Endothelial cell of umbilical vein (primary cell): ENCODE measurements at regions not wholly inside any gene's neighbourhood (a gene's known extent, or its start where the extent isn't known, plus 50 kb on each side); places are given as distances from the start of the nearest gene placed in this dataset.

Experiments used
- BruUV-seq: library from RNA; stranded (reverse); fragments of 400-500 nt; replicated peaks from 2 replicates; lab custom pipeline; 2021; lab: Mats Ljungman, UMichigan
- CTCF ChIA-PET: fragments of 300-600, 350-600 bp; sonication (Branson Sonifier 250); formaldehyde crosslinking; loops from one replicate; lab custom pipeline; 2021; ENCODE audit warnings: antibody characterized with exemption, inconsistent platforms; lab: Charles Lee
- POLR2A ChIA-PET: fragments of 300-600, 350-600 bp; sonication (Branson Sonifier 250); formaldehyde crosslinking; loops from one replicate; lab custom pipeline; 2021; ENCODE audit warnings: antibody characterized with exemption, inconsistent platforms; lab: Charles Lee
- DNase-seq: peaks from one replicate; pipeline ENCODE4 v3.0.0-alpha.2; 2011; ENCODE audit warnings: low read depth, low spot score
- FAIRE-seq: peaks from 2 replicates; lab custom pipeline; 2011; peaks lifted over from hg19 to GRCh38; lab: Jason Lieb, UNC
- H2AFZ ChIP-seq: 2 replicates; pipeline ENCODE4 v1.6.0; 2012; ENCODE audit warnings: low read depth, low read length, control low read depth, inconsistent platforms
- H3K27ac ChIP-seq: 2 replicates; pipeline ENCODE4 v1.5.1; 2011; ENCODE audit warnings: low read depth, mild to moderate bottlenecking, control low read depth, low read length, moderate library complexity; ENCODE audit not compliant: insufficient read depth
- H3K27me3 ChIP-seq, 2 experiments: 2 replicates each; pipeline versions ENCODE4 v1.6.0 to v1.6.1; 2011; ENCODE audit warnings: low read length in 2 of 2, mixed read lengths in 1 of 2; ENCODE audit not compliant: control insufficient read depth in 2 of 2, insufficient read depth in 2 of 2
- H3K36me3 ChIP-seq, 2 experiments: 2 replicates in 1 of 2; 3 replicates in 1 of 2; pipeline ENCODE4 v1.5.1; 2011; ENCODE audit warnings: low read length in 2 of 2, mild to moderate bottlenecking in 1 of 2, moderate library complexity in 1 of 2; ENCODE audit not compliant: control insufficient read depth in 2 of 2, insufficient read depth in 2 of 2; ENCODE audit errors: extremely low read depth in 1 of 2
- H3K4me1 ChIP-seq: 3 replicates; pipeline ENCODE4 v1.5.1; 2011; ENCODE audit warnings: mild to moderate bottlenecking, low read length; ENCODE audit not compliant: control insufficient read depth, insufficient read depth; ENCODE audit errors: extremely low read depth
- H3K4me2 ChIP-seq: 2 replicates; pipeline ENCODE4 v1.6.1; 2011; ENCODE audit warnings: low read length, control low read depth, mixed read lengths; ENCODE audit not compliant: insufficient read depth
- H3K4me3 ChIP-seq, 3 experiments: fragments of 200-600 bp in 1 of 3; sonication (generic), shearing (Covaris generic) in 1 of 3; replicated peaks in 1 of 3; 2 replicates each; pipeline ENCODE4 v1.5.1; 2011 to 2016; ENCODE audit warnings: control low read depth in 3 of 3, low read length in 3 of 3, mild to moderate bottlenecking in 2 of 3, inconsistent platforms in 1 of 3, low read depth in 1 of 3, moderate library complexity in 1 of 3; ENCODE audit not compliant: insufficient read depth in 1 of 3
- H3K79me2 ChIP-seq: 2 replicates; pipeline ENCODE4 v1.6.0; 2012; ENCODE audit warnings: low read length, inconsistent platforms; ENCODE audit not compliant: control insufficient read depth, insufficient read depth
- H3K9ac ChIP-seq: replicated peaks from 2 replicates; pipeline ENCODE3; 2011; ENCODE audit warnings: low read length, control low read depth; ENCODE audit not compliant: insufficient read depth; ENCODE audit errors: extremely low read depth
- H3K9me1 ChIP-seq: replicated peaks from 3 replicates; pipeline ENCODE4 v1.6.0; 2011; ENCODE audit warnings: mild to moderate bottlenecking, low read length; ENCODE audit not compliant: control insufficient read depth, insufficient read depth; ENCODE audit errors: extremely low read depth
- H3K9me3 ChIP-seq: replicated peaks from 2 replicates; pipeline ENCODE4 v1.5.1; 2012; ENCODE audit warnings: low read length, inconsistent platforms; ENCODE audit not compliant: control insufficient read depth, insufficient read depth
- H4K20me1 ChIP-seq: replicated peaks from 2 replicates; pipeline ENCODE3; 2011; ENCODE audit warnings: mild to moderate bottlenecking, low read length; ENCODE audit not compliant: control insufficient read depth, insufficient read depth; ENCODE audit errors: extremely low read depth
- GATA2 ChIP-seq: IDR thresholded peaks from 2 replicates; pipeline ENCODE4 v1.7.0; 2011; ENCODE audit warnings: low read depth, mild to moderate bottlenecking, moderate library complexity, mixed read lengths, low read length; ENCODE audit not compliant: insufficient read length, insufficient read depth
- JUN ChIP-seq: IDR thresholded peaks from 2 replicates; pipeline ENCODE4 v1.6.1; 2011; ENCODE audit warnings: borderline replicate concordance, low read depth; ENCODE audit not compliant: insufficient read length, insufficient read depth
- POLR2A ChIP-seq: IDR thresholded peaks from 2 replicates; pipeline ENCODE4 v1.6.1; 2012; ENCODE audit warnings: low read depth, mild to moderate bottlenecking, control low read depth, low read length
- dilution Hi-C: fragments of 300-500 bp; cut with MboI; formaldehyde crosslinking; loops from one replicate; pipeline ENCODE4 v1.15.0; 2019; ENCODE audit warnings: low sequenced_read_pairs; ENCODE audit not compliant: extremely low pct_ligation_motif_present
- intact Hi-C: fragments of 100-400 bp; cut with micrococcal nuclease; formaldehyde crosslinking; loops from one replicate; pipeline ENCODE4 v1.10.0; 2022
- TF ChIP-seq, protein P1 (sequence below): IDR thresholded peaks from 2 replicates; pipeline ENCODE4 v1.6.1; 2011; ENCODE audit not compliant: insufficient read depth, insufficient read length
- TF ChIP-seq, protein P2 (sequence below), 2 donors: IDR thresholded peaks; 1 replicate in 1 of 2; 2 replicates in 1 of 2; pipeline ENCODE4 v1.5.1; 2011; ENCODE audit warnings: low read length in 2 of 2, mild to moderate bottlenecking in 2 of 2, moderate library complexity in 2 of 2, control low read depth in 1 of 2, inconsistent platforms in 1 of 2, low read depth in 1 of 2; ENCODE audit not compliant: insufficient read depth in 1 of 2; ENCODE audit errors: extremely low read depth in 1 of 2

DNA sequence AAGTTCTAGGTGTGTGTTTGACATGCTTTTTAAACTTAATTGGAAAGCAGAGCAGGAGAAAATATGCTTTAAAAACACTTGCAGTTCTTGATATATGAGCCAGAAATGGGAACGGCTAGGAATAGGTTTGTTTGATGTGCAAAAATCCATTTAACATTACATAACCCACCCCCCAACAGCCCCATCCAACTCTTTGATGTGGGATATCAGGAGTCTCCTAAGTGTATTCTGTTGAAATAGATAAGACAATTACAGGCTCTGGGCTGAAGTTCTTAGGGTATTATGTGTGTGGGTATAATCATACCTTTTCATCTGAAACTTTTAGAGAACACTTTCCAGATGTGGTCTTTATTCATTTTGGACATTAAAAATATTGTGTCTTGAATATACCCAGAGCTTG lies 240.4 kb upstream of the CSNK1A1L start:
- no peak overlapping the region for H3K4me3 ChIP-seq
- no peaks in the 10 kb centered on the region for H3K4me1 ChIP-seq
- no peak overlapping the region for H3K4me2 ChIP-seq
- POLR2A ChIA-PET: no interaction called here
- intact Hi-C loops (no loop called here), dilution Hi-C loops (no loop called here)
- TF ChIP-seq GATA2 (no peak), POLR2A (no peak), JUN (no peak)
- TF ChIP-seq, protein P1, sequence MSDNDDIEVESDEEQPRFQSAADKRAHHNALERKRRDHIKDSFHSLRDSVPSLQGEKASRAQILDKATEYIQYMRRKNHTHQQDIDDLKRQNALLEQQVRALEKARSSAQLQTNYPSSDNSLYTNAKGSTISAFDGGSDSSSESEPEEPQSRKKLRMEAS: no peak
- H3K9ac ChIP-seq: no peak overlapping the region
- no peaks in the 10 kb centered on the region for H3K9me1 ChIP-seq
- DNase-seq: no peak
- no peaks in the 10 kb centered on the region for H3K36me3 ChIP-seq
- no peak overlapping the region for H3K27ac ChIP-seq
- H2AFZ ChIP-seq: no peak overlapping the region
- H4K20me1 ChIP-seq: no peaks in the 10 kb centered on the region
- H3K9me3 ChIP-seq: no peaks in the 10 kb centered on the region
- BruUV-seq: no TSS peak
- no peak for FAIRE-seq
- H3K27me3 ChIP-seq: no peaks in the 10 kb centered on the region
- CTCF ChIA-PET: no interaction called here
- no peaks in the 10 kb centered on the region for H3K79me2 ChIP-seq

DNA sequence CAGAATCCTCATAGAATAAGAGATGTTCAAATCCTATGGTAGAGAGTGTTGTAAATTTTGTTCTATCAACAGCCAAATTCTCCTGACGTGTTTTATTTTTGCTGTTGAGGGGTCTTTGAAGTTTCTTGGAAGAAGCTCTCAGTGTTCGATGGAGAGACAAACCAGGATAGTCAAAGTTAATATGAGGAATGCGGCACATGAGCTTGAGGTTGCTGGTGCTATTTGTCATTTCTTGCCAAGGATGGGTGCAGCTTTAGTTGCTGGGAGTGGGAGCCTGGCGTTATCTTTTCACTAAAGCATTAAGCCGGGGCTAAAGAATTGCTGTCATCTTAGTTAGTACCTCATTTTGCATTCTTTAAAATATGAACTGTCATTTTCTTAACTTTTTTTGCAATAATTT lies 239.9 kb upstream of the CSNK1A1L start:
- dilution Hi-C loops: no loop called here
- BruUV-seq: no TSS peak

More for the DNA sequence above, 239.9 kb upstream of the CSNK1A1L start:
- Histone ChIP-seq H3K4me3 (no peak overlapping the region), H3K9me3 (no peaks in the 10 kb centered on the region), H3K27ac (no peak overlapping the region), H3K36me3 (no peaks in the 10 kb centered on the region), H3K9me1 (no peaks in the 10 kb centered on the region), H3K4me1 (no peaks in the 10 kb centered on the region), H2AFZ (no peak overlapping the region), H3K9ac (no peak overlapping the region), H3K79me2 (no peaks in the 10 kb centered on the region), H3K27me3 (no peaks in the 10 kb centered on the region), H4K20me1 (no peaks in the 10 kb centered on the region), H3K4me2 (no peak overlapping the region)
- FAIRE-seq: no peak
- intact Hi-C loops: no loop called here
- ChIA-PET POLR2A (no interaction called here), CTCF (no interaction called here)
- TF ChIP-seq GATA2: no peak
- TF ChIP-seq, protein P2, sequence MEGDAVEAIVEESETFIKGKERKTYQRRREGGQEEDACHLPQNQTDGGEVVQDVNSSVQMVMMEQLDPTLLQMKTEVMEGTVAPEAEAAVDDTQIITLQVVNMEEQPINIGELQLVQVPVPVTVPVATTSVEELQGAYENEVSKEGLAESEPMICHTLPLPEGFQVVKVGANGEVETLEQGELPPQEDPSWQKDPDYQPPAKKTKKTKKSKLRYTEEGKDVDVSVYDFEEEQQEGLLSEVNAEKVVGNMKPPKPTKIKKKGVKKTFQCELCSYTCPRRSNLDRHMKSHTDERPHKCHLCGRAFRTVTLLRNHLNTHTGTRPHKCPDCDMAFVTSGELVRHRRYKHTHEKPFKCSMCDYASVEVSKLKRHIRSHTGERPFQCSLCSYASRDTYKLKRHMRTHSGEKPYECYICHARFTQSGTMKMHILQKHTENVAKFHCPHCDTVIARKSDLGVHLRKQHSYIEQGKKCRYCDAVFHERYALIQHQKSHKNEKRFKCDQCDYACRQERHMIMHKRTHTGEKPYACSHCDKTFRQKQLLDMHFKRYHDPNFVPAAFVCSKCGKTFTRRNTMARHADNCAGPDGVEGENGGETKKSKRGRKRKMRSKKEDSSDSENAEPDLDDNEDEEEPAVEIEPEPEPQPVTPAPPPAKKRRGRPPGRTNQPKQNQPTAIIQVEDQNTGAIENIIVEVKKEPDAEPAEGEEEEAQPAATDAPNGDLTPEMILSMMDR (IDR thresholded peaks at IDR 0.05; ENCODE audit: extremely low read depth in 1 of 2, insufficient read depth in 1 of 2, low read depth in 1 of 2, low read length in 2 of 2): no peak
- DNase-seq: no peak
